GM23338 (cell line): ENCODE measurements at regions not wholly inside any gene's neighbourhood (a gene's known extent, or its start where the extent isn't known, plus 50 kb on each side); places are given as distances from the start of the nearest gene placed in this dataset.

Source experiments
- ATAC-seq: fragments of 200-7000 bp; cut with Tn5 transposase; 3 replicates; pipeline ENCODE4 v1.9.1; 2020
- DNase-seq: peaks from one replicate; pipeline ENCODE4 v3.0.0-alpha.2; 2015; ENCODE audit warnings: low spot score
- H2AFZ ChIP-seq: fragments of 200-600 bp; sonication (generic); 2 replicates; pipeline ENCODE4 v1.8.0; 2016; ENCODE audit warnings: antibody characterized with exemption, mild to moderate bottlenecking, moderate library complexity
- H3F3A ChIP-seq: fragments of 200-600 bp; sonication (generic); replicated peaks from 2 replicates; pipeline ENCODE4 v1.8.0; 2017; ENCODE audit warnings: antibody characterized with exemption, mixed run types, low read depth
- H3K27ac ChIP-seq: fragments of 200-600 bp; sonication (generic); 2 replicates; pipeline ENCODE4 v1.6.1; 2016; ENCODE audit warnings: low read depth
- H3K27me3 ChIP-seq: fragments of 200-600 bp; sonication (generic); 2 replicates; pipeline ENCODE4 v1.8.0; 2016; ENCODE audit warnings: mild to moderate bottlenecking, mixed run types, moderate library complexity; ENCODE audit not compliant: insufficient read depth
- H3K36me3 ChIP-seq: fragments of 200-600 bp; sonication (generic); 2 replicates; pipeline ENCODE4 v1.8.0; 2016; ENCODE audit warnings: mild to moderate bottlenecking; ENCODE audit not compliant: insufficient read depth
- H3K4me1 ChIP-seq: fragments of 200-600 bp; sonication (generic); 2 replicates; pipeline ENCODE4 v1.8.0; 2016; ENCODE audit warnings: mild to moderate bottlenecking, moderate library complexity; ENCODE audit not compliant: insufficient read depth
- H3K4me2 ChIP-seq: fragments of 200-600 bp; sonication (generic); 2 replicates; pipeline ENCODE4 v1.7.1; 2017; ENCODE audit warnings: mixed run types
- H3K4me3 ChIP-seq: fragments of 200-600 bp; sonication (generic); 2 replicates; pipeline ENCODE4 v1.6.1; 2016; ENCODE audit warnings: mixed run types
- H3K79me2 ChIP-seq: fragments of 200-600 bp; sonication (generic); replicated peaks from 2 replicates; pipeline ENCODE4 v1.8.0; 2017; ENCODE audit warnings: mild to moderate bottlenecking; ENCODE audit not compliant: insufficient read depth
- H3K9me2 ChIP-seq: fragments of 200-600 bp; sonication (generic); 2 replicates; pipeline ENCODE4 v1.8.0; 2017; ENCODE audit not compliant: insufficient read depth
- H4K20me1 ChIP-seq: fragments of 200-600 bp; sonication (generic); replicated peaks from 2 replicates; pipeline ENCODE4 v1.8.0; 2017; ENCODE audit warnings: mild to moderate bottlenecking; ENCODE audit not compliant: insufficient read depth
- H3K27ac Mint-ChIP-seq: 2 replicates; pipeline ENCODE4 v1.8.0; 2020; ENCODE audit warnings: inconsistent platforms, mild to moderate bottlenecking, moderate library complexity, mixed read lengths
- H3K27me3 Mint-ChIP-seq: 3 replicates; pipeline ENCODE4 v1.8.0; 2022; ENCODE audit warnings: low read depth, mild to moderate bottlenecking, moderate library complexity, mixed read lengths, inconsistent platforms; ENCODE audit not compliant: insufficient read depth, poor library complexity
- H3K36me3 Mint-ChIP-seq: 3 replicates; pipeline ENCODE4 v1.8.0; 2021; ENCODE audit warnings: low read depth, mild to moderate bottlenecking, inconsistent platforms, moderate library complexity, mixed read lengths
- H3K4me1 Mint-ChIP-seq: 3 replicates; pipeline ENCODE4 v1.8.0; 2020; ENCODE audit warnings: mild to moderate bottlenecking, inconsistent platforms, mixed read lengths
- H3K4me3 Mint-ChIP-seq: 3 replicates; pipeline ENCODE4 v1.8.0; 2021; ENCODE audit warnings: moderate library complexity, mild to moderate bottlenecking, inconsistent platforms, mixed read lengths
- H3K9me3 Mint-ChIP-seq: 3 replicates; pipeline ENCODE4 v1.8.0; 2020; ENCODE audit warnings: moderate library complexity, mild to moderate bottlenecking, inconsistent platforms, mixed read lengths
- CREB1 ChIP-seq: fragments of 250-450 bp; sonication (Bioruptor Pico); IDR thresholded peaks from 2 replicates; pipeline ENCODE4 v1.5.0; 2020; ENCODE audit warnings: low read depth, mild to moderate bottlenecking, moderate library complexity
- EZH2 ChIP-seq: fragments of 200-600 bp; sonication (generic); IDR thresholded peaks from one replicate; pipeline ENCODE4 v1.8.0; 2017; ENCODE audit warnings: antibody characterized with exemption, mild to moderate bottlenecking, low read depth; ENCODE audit not compliant: unreplicated experiment
- EZH2phosphoT487 ChIP-seq: fragments of 200-600 bp; sonication (generic); IDR thresholded peaks from one replicate; pipeline ENCODE4 v1.8.1; 2018; ENCODE audit warnings: antibody characterized with exemption; ENCODE audit not compliant: unreplicated experiment
- JUNB ChIP-seq: IDR thresholded peaks from one replicate; pipeline ENCODE4 v1.6.1; 2016; ENCODE audit warnings: antibody characterized with exemption; ENCODE audit not compliant: unreplicated experiment
- NANOG ChIP-seq: IDR thresholded peaks from 2 replicates; pipeline ENCODE4 v1.6.1; 2016; ENCODE audit warnings: antibody characterized with exemption, borderline replicate concordance
- POLR2AphosphoS5 ChIP-seq: IDR thresholded peaks from 2 replicates; pipeline ENCODE4 v1.6.1; 2016; ENCODE audit warnings: antibody characterized with exemption, low read depth
- STAT1 ChIP-seq: IDR thresholded peaks from one replicate; pipeline ENCODE4 v1.6.1; 2016; ENCODE audit warnings: antibody characterized with exemption; ENCODE audit not compliant: unreplicated experiment
- ZNF114 ChIP-seq: fragments of 250-450 bp; sonication (Bioruptor Pico); IDR thresholded peaks from 2 replicates; pipeline ENCODE4 v1.5.0; 2020; ENCODE audit warnings: mild to moderate bottlenecking, moderate library complexity
- ZNF331 ChIP-seq: fragments of 250-450 bp; sonication (Bioruptor Pico); IDR thresholded peaks from 2 replicates; pipeline ENCODE4 v1.5.0; 2020; ENCODE audit warnings: low read depth, mild to moderate bottlenecking, moderate library complexity
- TF ChIP-seq, protein P1 (sequence below): IDR thresholded peaks from one replicate; pipeline ENCODE4 v1.6.1; 2018; ENCODE audit warnings: antibody characterized with exemption; ENCODE audit not compliant: unreplicated experiment
- TF ChIP-seq, protein P2 (sequence below): IDR thresholded peaks from 2 replicates; pipeline ENCODE4 v1.6.1; 2016; ENCODE audit warnings: antibody characterized with exemption
- TF ChIP-seq, protein P3 (sequence below), 2 experiments: fragments of 200-600 bp in 1 of 2; sonication (generic) in 1 of 2; conservative IDR thresholded peaks; 2 replicates each; pipeline versions ENCODE4 v1.5.1 to v1.6.1; 2016 to 2017; ENCODE audit warnings: antibody characterized with exemption in 2 of 2, low read depth in 2 of 2, mild to moderate bottlenecking in 2 of 2, moderate library complexity in 1 of 2
- TF ChIP-seq, protein P4 (sequence below): fragments of 250-450 bp; sonication (Bioruptor Pico); IDR thresholded peaks from 2 replicates; pipeline ENCODE4 v1.5.0; 2020; ENCODE audit warnings: mild to moderate bottlenecking, moderate library complexity

DNA sequence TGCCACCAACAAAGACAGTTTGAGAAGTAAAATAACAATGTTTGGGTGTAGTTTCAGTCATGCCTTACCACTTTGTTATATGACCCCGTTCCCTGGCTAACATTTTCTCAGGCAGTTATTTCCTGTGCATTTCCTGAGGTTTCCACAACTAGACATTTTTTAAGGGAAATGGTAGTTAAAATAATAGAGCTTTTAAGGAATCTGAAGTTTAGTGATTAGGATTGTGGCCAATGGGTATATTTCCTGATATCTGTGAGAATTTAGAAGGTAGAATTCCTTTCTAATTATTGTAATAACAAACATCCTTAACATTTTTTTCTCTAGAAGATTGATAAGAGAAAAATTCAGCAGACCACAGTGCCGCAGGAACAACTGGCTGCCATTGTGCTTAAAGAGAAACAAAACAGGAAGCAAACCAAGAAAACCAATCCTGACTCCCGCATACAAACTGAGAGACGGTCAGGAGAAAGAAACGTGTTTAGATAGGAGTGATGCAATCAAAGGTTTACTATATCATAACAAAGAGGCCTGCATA lies 193.6 kb downstream of the MBL2 start:
- H4K20me1 ChIP-seq = no peaks in the 10 kb centered on the region
- Mint-ChIP-seq H3K4me1 (no peaks in the 10 kb centered on the region), H3K27ac (no peak overlapping the region), H3K36me3 (peaks cover 15% of the 10 kb centered on the region), H3K27me3 (no peaks in the 10 kb centered on the region), H3K4me3 (no peak overlapping the region), H3K9me3 (peaks cover 35% of the 10 kb centered on the region)
- no peak for ATAC-seq
- TF ChIP-seq CREB1 (CRISPR knock-in tag) = no peak
- TF ChIP-seq POLR2AphosphoS5 = no peak
- TF ChIP-seq, protein P1, sequence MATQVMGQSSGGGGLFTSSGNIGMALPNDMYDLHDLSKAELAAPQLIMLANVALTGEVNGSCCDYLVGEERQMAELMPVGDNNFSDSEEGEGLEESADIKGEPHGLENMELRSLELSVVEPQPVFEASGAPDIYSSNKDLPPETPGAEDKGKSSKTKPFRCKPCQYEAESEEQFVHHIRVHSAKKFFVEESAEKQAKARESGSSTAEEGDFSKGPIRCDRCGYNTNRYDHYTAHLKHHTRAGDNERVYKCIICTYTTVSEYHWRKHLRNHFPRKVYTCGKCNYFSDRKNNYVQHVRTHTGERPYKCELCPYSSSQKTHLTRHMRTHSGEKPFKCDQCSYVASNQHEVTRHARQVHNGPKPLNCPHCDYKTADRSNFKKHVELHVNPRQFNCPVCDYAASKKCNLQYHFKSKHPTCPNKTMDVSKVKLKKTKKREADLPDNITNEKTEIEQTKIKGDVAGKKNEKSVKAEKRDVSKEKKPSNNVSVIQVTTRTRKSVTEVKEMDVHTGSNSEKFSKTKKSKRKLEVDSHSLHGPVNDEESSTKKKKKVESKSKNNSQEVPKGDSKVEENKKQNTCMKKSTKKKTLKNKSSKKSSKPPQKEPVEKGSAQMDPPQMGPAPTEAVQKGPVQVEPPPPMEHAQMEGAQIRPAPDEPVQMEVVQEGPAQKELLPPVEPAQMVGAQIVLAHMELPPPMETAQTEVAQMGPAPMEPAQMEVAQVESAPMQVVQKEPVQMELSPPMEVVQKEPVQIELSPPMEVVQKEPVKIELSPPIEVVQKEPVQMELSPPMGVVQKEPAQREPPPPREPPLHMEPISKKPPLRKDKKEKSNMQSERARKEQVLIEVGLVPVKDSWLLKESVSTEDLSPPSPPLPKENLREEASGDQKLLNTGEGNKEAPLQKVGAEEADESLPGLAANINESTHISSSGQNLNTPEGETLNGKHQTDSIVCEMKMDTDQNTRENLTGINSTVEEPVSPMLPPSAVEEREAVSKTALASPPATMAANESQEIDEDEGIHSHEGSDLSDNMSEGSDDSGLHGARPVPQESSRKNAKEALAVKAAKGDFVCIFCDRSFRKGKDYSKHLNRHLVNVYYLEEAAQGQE = no peak
- TF ChIP-seq, protein P2, sequence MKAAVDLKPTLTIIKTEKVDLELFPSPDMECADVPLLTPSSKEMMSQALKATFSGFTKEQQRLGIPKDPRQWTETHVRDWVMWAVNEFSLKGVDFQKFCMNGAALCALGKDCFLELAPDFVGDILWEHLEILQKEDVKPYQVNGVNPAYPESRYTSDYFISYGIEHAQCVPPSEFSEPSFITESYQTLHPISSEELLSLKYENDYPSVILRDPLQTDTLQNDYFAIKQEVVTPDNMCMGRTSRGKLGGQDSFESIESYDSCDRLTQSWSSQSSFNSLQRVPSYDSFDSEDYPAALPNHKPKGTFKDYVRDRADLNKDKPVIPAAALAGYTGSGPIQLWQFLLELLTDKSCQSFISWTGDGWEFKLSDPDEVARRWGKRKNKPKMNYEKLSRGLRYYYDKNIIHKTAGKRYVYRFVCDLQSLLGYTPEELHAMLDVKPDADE = no peak
- no peak for TF ChIP-seq JUNB
- TF ChIP-seq ZNF114 (CRISPR knock-in tag) = no peak
- TF ChIP-seq, protein P3, sequence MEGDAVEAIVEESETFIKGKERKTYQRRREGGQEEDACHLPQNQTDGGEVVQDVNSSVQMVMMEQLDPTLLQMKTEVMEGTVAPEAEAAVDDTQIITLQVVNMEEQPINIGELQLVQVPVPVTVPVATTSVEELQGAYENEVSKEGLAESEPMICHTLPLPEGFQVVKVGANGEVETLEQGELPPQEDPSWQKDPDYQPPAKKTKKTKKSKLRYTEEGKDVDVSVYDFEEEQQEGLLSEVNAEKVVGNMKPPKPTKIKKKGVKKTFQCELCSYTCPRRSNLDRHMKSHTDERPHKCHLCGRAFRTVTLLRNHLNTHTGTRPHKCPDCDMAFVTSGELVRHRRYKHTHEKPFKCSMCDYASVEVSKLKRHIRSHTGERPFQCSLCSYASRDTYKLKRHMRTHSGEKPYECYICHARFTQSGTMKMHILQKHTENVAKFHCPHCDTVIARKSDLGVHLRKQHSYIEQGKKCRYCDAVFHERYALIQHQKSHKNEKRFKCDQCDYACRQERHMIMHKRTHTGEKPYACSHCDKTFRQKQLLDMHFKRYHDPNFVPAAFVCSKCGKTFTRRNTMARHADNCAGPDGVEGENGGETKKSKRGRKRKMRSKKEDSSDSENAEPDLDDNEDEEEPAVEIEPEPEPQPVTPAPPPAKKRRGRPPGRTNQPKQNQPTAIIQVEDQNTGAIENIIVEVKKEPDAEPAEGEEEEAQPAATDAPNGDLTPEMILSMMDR (conservative IDR thresholded peaks at IDR 0.05; ENCODE audit: low read depth in 2 of 2) = no peak
- TF ChIP-seq EZH2 = no peak
- TF ChIP-seq, protein P4, sequence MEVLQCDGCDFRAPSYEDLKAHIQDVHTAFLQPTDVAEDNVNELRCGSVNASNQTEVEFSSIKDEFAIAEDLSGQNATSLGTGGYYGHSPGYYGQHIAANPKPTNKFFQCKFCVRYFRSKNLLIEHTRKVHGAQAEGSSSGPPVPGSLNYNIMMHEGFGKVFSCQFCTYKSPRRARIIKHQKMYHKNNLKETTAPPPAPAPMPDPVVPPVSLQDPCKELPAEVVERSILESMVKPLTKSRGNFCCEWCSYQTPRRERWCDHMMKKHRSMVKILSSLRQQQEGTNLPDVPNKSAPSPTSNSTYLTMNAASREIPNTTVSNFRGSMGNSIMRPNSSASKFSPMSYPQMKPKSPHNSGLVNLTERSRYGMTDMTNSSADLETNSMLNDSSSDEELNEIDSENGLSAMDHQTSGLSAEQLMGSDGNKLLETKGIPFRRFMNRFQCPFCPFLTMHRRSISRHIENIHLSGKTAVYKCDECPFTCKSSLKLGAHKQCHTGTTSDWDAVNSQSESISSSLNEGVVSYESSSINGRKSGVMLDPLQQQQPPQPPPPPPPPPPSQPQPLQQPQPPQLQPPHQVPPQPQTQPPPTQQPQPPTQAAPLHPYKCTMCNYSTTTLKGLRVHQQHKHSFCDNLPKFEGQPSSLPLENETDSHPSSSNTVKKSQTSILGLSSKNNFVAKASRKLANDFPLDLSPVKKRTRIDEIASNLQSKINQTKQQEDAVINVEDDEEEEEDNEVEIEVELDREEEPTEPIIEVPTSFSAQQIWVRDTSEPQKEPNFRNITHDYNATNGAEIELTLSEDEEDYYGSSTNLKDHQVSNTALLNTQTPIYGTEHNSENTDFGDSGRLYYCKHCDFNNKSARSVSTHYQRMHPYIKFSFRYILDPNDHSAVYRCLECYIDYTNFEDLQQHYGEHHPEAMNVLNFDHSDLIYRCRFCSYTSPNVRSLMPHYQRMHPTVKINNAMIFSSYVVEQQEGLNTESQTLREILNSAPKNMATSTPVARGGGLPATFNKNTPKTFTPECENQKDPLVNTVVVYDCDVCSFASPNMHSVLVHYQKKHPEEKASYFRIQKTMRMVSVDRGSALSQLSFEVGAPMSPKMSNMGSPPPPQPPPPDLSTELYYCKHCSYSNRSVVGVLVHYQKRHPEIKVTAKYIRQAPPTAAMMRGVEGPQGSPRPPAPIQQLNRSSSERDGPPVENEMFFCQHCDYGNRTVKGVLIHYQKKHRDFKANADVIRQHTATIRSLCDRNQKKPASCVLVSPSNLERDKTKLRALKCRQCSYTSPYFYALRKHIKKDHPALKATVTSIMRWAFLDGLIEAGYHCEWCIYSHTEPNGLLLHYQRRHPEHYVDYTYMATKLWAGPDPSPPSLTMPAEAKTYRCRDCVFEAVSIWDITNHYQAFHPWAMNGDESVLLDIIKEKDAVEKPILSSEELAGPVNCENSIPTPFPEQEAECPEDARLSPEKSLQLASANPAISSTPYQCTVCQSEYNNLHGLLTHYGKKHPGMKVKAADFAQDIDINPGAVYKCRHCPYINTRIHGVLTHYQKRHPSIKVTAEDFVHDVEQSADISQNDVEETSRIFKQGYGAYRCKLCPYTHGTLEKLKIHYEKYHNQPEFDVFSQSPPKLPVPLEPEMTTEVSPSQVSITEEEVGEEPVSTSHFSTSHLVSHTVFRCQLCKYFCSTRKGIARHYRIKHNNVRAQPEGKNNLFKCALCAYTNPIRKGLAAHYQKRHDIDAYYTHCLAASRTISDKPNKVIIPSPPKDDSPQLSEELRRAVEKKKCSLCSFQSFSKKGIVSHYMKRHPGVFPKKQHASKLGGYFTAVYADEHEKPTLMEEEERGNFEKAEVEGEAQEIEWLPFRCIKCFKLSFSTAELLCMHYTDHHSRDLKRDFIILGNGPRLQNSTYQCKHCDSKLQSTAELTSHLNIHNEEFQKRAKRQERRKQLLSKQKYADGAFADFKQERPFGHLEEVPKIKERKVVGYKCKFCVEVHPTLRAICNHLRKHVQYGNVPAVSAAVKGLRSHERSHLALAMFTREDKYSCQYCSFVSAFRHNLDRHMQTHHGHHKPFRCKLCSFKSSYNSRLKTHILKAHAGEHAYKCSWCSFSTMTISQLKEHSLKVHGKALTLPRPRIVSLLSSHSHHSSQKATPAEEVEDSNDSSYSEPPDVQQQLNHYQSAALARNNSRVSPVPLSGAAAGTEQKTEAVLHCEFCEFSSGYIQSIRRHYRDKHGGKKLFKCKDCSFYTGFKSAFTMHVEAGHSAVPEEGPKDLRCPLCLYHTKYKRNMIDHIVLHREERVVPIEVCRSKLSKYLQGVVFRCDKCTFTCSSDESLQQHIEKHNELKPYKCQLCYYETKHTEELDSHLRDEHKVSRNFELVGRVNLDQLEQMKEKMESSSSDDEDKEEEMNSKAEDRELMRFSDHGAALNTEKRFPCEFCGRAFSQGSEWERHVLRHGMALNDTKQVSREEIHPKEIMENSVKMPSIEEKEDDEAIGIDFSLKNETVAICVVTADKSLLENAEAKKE (CRISPR knock-in tag) = no peak
- no peak for TF ChIP-seq ZNF331 (CRISPR knock-in tag)
- TF ChIP-seq STAT1 = no peak
- no peak for TF ChIP-seq EZH2phosphoT487
- no peak for TF ChIP-seq NANOG
- no peak for DNase-seq
- no peak overlapping the region for H3K4me2 ChIP-seq
- no peaks in the 10 kb centered on the region for H3F3A ChIP-seq
- 0 out of 2 replicates have a peak, but pooled peaks cover 5% of the 10 kb centered on the region for H3K9me2 ChIP-seq
- no peaks in the 10 kb centered on the region for H3K36me3 ChIP-seq
- no peak overlapping the region for H3K27ac ChIP-seq
- no peaks in the 10 kb centered on the region for H3K79me2 ChIP-seq
- no peaks in the 10 kb centered on the region for H3K4me1 ChIP-seq
- H2AFZ ChIP-seq = no peak overlapping the region
- H3K4me3 ChIP-seq = no peak overlapping the region
- no peaks in the 10 kb centered on the region for H3K27me3 ChIP-seq
